MCF 10A (cell line): ENCODE measurements at regions not wholly inside any gene's neighbourhood (a gene's known extent, or its start where the extent isn't known, plus 50 kb on each side); places are given as distances from the start of the nearest gene placed in this dataset.

Source experiments
- BruUV-seq: library from RNA; stranded (reverse); fragments of 400-500 nt; replicated peaks from 2 replicates; lab custom pipeline; 2021; lab: Mats Ljungman, UMichigan
- CTCF ChIA-PET: fragments of 300-600 bp; sonication (Branson Sonifier 250); formaldehyde crosslinking; extraction: SDS; loops from one replicate; lab custom pipeline; 2021; ENCODE audit warnings: antibody characterized with exemption, inconsistent platforms; lab: Yijun Ruan, JAX
- POLR2A ChIA-PET: fragments of 300-600, 350-650 bp; sonication (Branson Sonifier 250); formaldehyde crosslinking; extraction: SDS; loops from one replicate; lab custom pipeline; 2020; ENCODE audit warnings: antibody characterized with exemption, inconsistent platforms; lab: Yijun Ruan, JAX
- DNase-seq: peaks from one replicate; pipeline ENCODE4 v3.0.0-alpha.2; 2018; ENCODE audit not compliant: unreplicated experiment
- H3K27ac Mint-ChIP-seq: one replicate; pipeline ENCODE4 v1.8.0; 2022; ENCODE audit warnings: mild to moderate bottlenecking, low read depth, mixed read lengths; ENCODE audit not compliant: unreplicated experiment
- H3K27me3 Mint-ChIP-seq: one replicate; pipeline ENCODE4 v1.8.0; 2022; ENCODE audit warnings: mixed read lengths; ENCODE audit not compliant: insufficient read depth, unreplicated experiment
- H3K36me3 Mint-ChIP-seq: one replicate; pipeline ENCODE4 v1.8.0; 2022; ENCODE audit warnings: mild to moderate bottlenecking, moderate library complexity, mixed read lengths; ENCODE audit not compliant: insufficient read depth, unreplicated experiment
- H3K4me1 Mint-ChIP-seq: one replicate; pipeline ENCODE4 v1.8.0; 2022; ENCODE audit warnings: mixed read lengths; ENCODE audit not compliant: insufficient read depth, unreplicated experiment
- H3K4me3 Mint-ChIP-seq: one replicate; pipeline ENCODE4 v1.8.0; 2022; ENCODE audit warnings: mild to moderate bottlenecking, moderate library complexity, mixed read lengths; ENCODE audit not compliant: unreplicated experiment
- H3K9me3 Mint-ChIP-seq: one replicate; pipeline ENCODE4 v1.8.0; 2022; ENCODE audit warnings: mixed read lengths; ENCODE audit not compliant: unreplicated experiment
- intact Hi-C: fragments of 100-400 bp; cut with micrococcal nuclease; formaldehyde crosslinking; loops from 2 replicates; pipeline ENCODE4 v1.14.1; 2022
- TF ChIP-seq, protein P1 (sequence below): fragments of 200-600 bp; IDR thresholded peaks from one replicate; pipeline ENCODE4 v1.8.0; 2022; ENCODE audit warnings: antibody characterized with exemption, mild to moderate bottlenecking; ENCODE audit not compliant: unreplicated experiment

DNA sequence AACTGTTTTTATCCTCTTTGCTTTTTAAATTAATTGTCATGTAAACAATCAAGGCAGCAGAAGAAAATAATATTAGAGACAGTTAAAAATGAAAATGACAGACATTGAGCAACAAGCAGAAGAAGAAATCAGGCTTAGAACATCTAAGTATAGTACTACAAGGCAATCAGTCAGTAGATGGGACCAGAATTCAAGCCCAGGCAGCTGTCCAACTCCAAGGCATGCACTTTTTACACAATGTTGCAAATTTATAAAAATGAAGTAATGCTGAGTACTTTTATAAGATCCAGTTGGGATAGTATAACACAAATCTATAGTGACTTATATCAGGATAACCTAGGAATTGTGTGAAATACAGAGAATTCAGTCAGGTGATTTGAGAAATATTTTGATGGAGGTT is 2815.8 kb downstream of the PCDH9 start:
- Mint-ChIP-seq H3K4me3 (no peak overlapping the region), H3K27ac (no peak overlapping the region), H3K27me3 (no peaks in the 10 kb centered on the region), H3K9me3 (no peaks in the 10 kb centered on the region), H3K36me3 (no peaks in the 10 kb centered on the region), H3K4me1 (peaks cover 5% of the 10 kb centered on the region)
- no TSS peak for BruUV-seq
- CTCF ChIA-PET = no interaction called here
- POLR2A ChIA-PET = no interaction called here
- TF ChIP-seq, protein P1, sequence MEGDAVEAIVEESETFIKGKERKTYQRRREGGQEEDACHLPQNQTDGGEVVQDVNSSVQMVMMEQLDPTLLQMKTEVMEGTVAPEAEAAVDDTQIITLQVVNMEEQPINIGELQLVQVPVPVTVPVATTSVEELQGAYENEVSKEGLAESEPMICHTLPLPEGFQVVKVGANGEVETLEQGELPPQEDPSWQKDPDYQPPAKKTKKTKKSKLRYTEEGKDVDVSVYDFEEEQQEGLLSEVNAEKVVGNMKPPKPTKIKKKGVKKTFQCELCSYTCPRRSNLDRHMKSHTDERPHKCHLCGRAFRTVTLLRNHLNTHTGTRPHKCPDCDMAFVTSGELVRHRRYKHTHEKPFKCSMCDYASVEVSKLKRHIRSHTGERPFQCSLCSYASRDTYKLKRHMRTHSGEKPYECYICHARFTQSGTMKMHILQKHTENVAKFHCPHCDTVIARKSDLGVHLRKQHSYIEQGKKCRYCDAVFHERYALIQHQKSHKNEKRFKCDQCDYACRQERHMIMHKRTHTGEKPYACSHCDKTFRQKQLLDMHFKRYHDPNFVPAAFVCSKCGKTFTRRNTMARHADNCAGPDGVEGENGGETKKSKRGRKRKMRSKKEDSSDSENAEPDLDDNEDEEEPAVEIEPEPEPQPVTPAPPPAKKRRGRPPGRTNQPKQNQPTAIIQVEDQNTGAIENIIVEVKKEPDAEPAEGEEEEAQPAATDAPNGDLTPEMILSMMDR = no peak
- no peak for DNase-seq
- intact Hi-C loops = no loop called here

DNA sequence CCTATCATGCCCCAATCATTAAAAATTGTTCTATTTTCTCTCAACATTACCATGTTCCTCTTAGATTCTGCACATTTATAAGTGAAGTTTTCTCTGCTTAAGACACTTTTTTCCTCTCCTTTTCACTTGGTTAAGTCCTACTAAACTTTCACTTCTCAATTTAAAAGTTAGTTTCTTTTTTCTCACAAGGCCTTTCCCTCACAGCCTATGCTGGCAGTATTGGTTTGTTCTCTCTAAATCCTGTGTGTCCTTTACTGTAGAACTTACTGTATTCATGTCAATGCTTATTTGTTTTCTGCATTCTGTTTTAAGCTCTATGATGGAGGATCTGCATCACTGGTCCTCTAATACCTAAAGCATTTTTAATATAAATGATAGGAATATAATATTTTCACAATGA is 2816.6 kb downstream of the PCDH9 start:
- no peak for DNase-seq
- CTCF ChIA-PET = interaction anchor here (0.6 kb wide), 1 partner anchor 830 kb away, joined by 3 read pairs; no protein-coding TSS in a partner anchor
- Mint-ChIP-seq H3K36me3 (no peaks in the 10 kb centered on the region), H3K4me1 (peaks cover 5% of the 10 kb centered on the region), H3K27me3 (no peaks in the 10 kb centered on the region), H3K27ac (no peak overlapping the region), H3K9me3 (no peaks in the 10 kb centered on the region), H3K4me3 (no peak overlapping the region)
- no TSS peak for BruUV-seq
- POLR2A ChIA-PET = no interaction called here
- TF ChIP-seq, protein P1 = no peak
- intact Hi-C loops = no loop called here

GRCh38 chr13:64410276-64411053 is 2819.7 kb downstream of the PCDH9 start:
- Mint-ChIP-seq H3K27ac (no peak overlapping the region), H3K27me3 (no peaks in the 10 kb centered on the region), H3K4me1 (no peaks in the 10 kb centered on the region), H3K9me3 (no peaks in the 10 kb centered on the region), H3K4me3 (no peak overlapping the region), H3K36me3 (no peaks in the 10 kb centered on the region)
- no TSS peak for BruUV-seq
- intact Hi-C loops = no loop called here
- CTCF ChIA-PET = interaction anchor here (0.7 kb wide), 1 partner anchor 12 kb away, joined by 3 read pairs; no protein-coding TSS in a partner anchor
- DNase-seq = no peak
- POLR2A ChIA-PET = no interaction called here
- TF ChIP-seq, protein P1 = no peak

DNA sequence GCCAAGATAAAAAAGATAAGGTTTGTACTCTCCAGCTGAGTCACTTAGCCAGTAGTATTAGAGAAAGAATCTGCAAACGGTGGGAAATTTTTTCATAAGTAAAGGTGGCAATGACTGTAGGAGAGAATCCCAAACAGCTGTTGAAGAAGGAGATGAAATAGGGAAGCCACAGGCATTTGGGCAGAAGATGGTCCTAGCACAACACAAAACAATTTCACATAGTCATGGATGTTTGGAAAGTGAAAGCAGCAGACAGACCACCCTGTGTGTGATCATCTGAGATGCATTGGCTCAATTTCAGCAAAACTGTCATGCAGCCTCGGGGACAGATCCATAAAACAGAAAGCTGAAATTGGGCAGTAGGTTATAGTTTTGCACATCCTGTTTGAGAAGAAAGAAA is 2832.4 kb downstream of the PCDH9 start:
- no peaks in the 10 kb centered on the region for H3K9me3 Mint-ChIP-seq
- DNase-seq = no peak
- ChIA-PET CTCF (no interaction called here), POLR2A (interaction anchor here (1.6 kb wide), 1 partner anchor 27 kb away, joined by 3 read pairs; no protein-coding TSS in a partner anchor)
- TF ChIP-seq, protein P1 = no peak
- no peaks in the 10 kb centered on the region for H3K36me3 Mint-ChIP-seq
- no peak overlapping the region for H3K27ac Mint-ChIP-seq
- peaks cover 14% of the 10 kb centered on the region for H3K4me1 Mint-ChIP-seq
- intact Hi-C loops = no loop called here
- BruUV-seq = no TSS peak
- no peak overlapping the region for H3K4me3 Mint-ChIP-seq
- no peaks in the 10 kb centered on the region for H3K27me3 Mint-ChIP-seq
